Ascending aorta (tissue), 2 donors: ENCODE measurements at regions not wholly inside any gene's neighbourhood (a gene's known extent, or its start where the extent isn't known, plus 50 kb on each side); places are given as distances from the start of the nearest gene placed in this dataset.

Source experiments
- DNase-seq, 2 donors: peaks; one replicate each; pipeline ENCODE4 v3.0.0-alpha.2; 2019; ENCODE audit warnings: low spot score in 2 of 2
- H3K27ac ChIP-seq, 2 donors: fragments of 200-600 bp; sonication (generic); one replicate each; pipeline ENCODE4 v1.5.1; 2016 to 2017; ENCODE audit warnings: mild to moderate bottlenecking in 1 of 2
- H3K27me3 ChIP-seq: fragments of 200-600 bp; sonication (generic); one replicate; pipeline ENCODE4 v1.5.1; 2017
- H3K36me3 ChIP-seq, 2 donors: fragments of 200-600 bp; sonication (generic); one replicate each; pipeline ENCODE4 v1.5.1; 2016
- H3K4me1 ChIP-seq, 2 donors: fragments of 200-600 bp; sonication (generic); one replicate each; pipeline ENCODE4 v1.5.1; 2016 to 2017; ENCODE audit warnings: mild to moderate bottlenecking in 1 of 2
- H3K4me3 ChIP-seq, 2 donors: fragments of 200-600 bp; sonication (generic); one replicate each; pipeline ENCODE4 v1.5.1; 2016 to 2017; ENCODE audit warnings: mild to moderate bottlenecking in 1 of 2
- H3K9me3 ChIP-seq, 2 donors: fragments of 200-600 bp; sonication (generic); one replicate each; pipeline ENCODE4 v1.5.1; 2016
- intact Hi-C: fragments of 100-400 bp; cut with DNase I; formaldehyde crosslinking; loops from one replicate; pipeline ENCODE4 v1.15.1; 2023
- TF ChIP-seq, protein P1 (sequence below), 3 experiments: fragments of 200-600 bp in 2 of 3; fragments of 450-650 bp in 1 of 3; sonication (generic) in 2 of 3; IDR thresholded peaks; one replicate each; pipeline ENCODE4 v1.5.1; 2016 to 2019; ENCODE audit warnings: antibody characterized with exemption in 3 of 3, mild to moderate bottlenecking in 1 of 3, moderate library complexity in 1 of 3

DNA sequence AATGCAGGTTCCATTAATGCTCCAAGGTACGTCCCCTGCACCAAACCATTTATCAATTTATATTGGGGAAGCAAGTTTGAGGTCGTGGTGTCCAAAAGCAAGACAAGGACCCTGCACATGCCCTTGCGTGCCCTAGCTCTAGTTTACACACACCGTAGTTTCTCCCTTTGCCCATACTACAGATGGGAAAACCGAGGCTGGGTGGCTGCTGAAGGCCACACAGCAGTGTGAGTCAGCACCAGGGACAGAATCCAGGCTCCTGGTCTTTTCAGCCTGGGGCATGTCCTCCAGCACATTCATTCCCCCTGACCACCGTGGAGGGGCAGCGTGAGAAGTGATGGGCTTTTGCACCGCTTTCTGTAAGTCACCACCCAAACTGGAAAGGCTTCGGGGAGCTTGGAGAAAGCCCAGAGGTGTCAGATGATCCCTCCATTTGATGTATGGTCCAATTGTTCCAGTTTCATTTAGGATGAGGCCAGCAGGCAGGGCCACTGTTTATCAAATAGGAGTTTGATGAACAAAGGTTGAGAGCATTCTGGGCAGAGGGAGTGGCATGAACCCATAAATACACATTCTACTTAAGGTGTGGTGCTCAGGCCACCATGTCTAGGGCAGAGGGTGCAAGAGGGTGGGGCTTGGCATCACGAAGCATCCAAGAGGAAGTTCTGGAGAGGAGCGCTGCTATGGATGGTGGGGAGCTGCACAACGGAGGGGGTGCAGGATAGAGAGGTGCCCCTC is 274.1 kb downstream of the HAUS1 start:
- no peak overlapping the region for H3K4me3 ChIP-seq
- intact Hi-C loops, result no loop called here
- TF ChIP-seq, protein P1, sequence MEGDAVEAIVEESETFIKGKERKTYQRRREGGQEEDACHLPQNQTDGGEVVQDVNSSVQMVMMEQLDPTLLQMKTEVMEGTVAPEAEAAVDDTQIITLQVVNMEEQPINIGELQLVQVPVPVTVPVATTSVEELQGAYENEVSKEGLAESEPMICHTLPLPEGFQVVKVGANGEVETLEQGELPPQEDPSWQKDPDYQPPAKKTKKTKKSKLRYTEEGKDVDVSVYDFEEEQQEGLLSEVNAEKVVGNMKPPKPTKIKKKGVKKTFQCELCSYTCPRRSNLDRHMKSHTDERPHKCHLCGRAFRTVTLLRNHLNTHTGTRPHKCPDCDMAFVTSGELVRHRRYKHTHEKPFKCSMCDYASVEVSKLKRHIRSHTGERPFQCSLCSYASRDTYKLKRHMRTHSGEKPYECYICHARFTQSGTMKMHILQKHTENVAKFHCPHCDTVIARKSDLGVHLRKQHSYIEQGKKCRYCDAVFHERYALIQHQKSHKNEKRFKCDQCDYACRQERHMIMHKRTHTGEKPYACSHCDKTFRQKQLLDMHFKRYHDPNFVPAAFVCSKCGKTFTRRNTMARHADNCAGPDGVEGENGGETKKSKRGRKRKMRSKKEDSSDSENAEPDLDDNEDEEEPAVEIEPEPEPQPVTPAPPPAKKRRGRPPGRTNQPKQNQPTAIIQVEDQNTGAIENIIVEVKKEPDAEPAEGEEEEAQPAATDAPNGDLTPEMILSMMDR (IDR thresholded peaks at IDR 0.05), result no peak
- H3K4me1 ChIP-seq, result no peaks in the 10 kb centered on the region
- H3K27me3 ChIP-seq, result no peaks in the 10 kb centered on the region
- no peak for DNase-seq
- no peaks in the 10 kb centered on the region for H3K9me3 ChIP-seq
- no peaks in the 10 kb centered on the region for H3K36me3 ChIP-seq
- no peak overlapping the region for H3K27ac ChIP-seq

DNA sequence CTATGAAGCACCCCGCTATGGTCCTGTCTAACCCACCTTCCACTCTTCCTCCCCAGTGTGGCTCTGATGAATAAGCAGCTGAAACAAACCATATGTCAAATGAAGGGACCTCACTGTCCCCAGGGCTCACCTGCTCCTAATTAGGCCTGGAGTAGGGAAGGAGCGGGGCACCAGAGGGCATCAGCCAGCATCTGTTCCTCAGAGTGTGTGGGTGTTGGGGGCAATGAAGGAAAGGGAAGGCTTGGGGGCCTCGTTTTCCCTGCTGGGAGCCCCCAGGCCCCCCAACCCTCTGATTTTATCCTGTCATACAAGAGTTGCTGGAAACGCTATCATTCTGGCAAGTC is 274.7 kb downstream of the HAUS1 start:
- Histone ChIP-seq H3K27me3 (no peaks in the 10 kb centered on the region), H3K4me3 (no peak overlapping the region), H3K36me3 (no peaks in the 10 kb centered on the region), H3K27ac (no peak overlapping the region), H3K4me1 (no peaks in the 10 kb centered on the region), H3K9me3 (no peaks in the 10 kb centered on the region)
- TF ChIP-seq, protein P1 (IDR thresholded peaks at IDR 0.05), result no peak
- intact Hi-C loops, result no loop called here
- DNase-seq, result no peak

DNA sequence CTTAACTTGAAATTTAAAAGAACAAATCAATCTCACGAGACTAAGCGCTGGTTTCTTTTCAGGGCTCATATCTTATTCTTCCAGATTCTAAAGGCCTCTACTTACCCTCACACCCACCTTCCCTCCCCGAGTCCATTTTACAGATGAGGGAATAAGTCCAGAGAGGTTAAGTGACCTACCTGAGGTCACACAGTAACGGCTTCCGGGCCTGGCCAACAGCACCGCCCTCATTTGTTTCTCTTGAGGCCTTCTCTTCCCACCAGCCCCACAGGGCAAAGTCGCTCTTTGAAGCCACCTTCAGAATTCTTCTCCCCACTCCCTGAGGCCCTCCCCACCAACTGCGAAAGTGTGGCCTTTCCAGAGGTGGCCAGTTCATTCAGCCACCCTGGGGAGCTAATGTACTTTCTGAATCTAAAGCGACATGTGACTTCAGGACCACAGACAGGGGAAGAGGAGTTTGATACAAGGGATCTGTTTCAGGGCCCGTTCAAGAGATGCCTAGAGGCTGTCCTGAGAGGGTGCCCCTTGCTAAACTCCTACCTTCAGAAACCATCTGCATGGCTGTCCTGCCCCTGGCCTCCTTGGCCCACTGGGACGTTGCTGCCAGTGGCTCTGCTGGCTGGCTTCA is 275.3 kb downstream of the HAUS1 start:
- Histone ChIP-seq H3K27ac (no peak overlapping the region), H3K4me1 (no peaks in the 10 kb centered on the region), H3K4me3 (no peak overlapping the region), H3K9me3 (no peaks in the 10 kb centered on the region), H3K27me3 (no peaks in the 10 kb centered on the region), H3K36me3 (no peaks in the 10 kb centered on the region)
- TF ChIP-seq, protein P1 (IDR thresholded peaks at IDR 0.05), result no peak
- intact Hi-C loops, result no loop called here
- no peak for DNase-seq

DNA sequence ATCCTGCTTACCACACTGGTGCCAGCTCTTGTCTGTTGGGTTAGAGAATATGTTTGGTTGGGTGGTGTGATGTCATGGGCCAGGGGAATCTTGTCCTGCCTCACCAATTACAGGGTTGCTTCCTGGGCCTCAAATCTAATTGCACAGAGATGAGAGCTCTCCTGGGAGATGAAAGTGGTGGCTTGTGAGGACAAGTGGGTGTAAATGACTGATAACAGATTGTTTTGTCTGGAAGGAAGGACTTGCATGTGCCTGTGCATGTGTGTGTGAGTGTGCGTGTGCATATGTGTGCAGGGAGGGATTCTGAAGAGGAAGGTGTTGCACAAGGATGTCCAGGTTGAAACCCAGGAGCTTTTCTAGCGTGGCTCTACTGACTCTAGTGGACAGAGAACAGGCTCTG is 271.9 kb downstream of the LOXHD1 start:
- intact Hi-C loops, result no loop called here
- TF ChIP-seq, protein P1 (IDR thresholded peaks at IDR 0.05), result no peak
- H3K36me3 ChIP-seq, result no peaks in the 10 kb centered on the region

DNA sequence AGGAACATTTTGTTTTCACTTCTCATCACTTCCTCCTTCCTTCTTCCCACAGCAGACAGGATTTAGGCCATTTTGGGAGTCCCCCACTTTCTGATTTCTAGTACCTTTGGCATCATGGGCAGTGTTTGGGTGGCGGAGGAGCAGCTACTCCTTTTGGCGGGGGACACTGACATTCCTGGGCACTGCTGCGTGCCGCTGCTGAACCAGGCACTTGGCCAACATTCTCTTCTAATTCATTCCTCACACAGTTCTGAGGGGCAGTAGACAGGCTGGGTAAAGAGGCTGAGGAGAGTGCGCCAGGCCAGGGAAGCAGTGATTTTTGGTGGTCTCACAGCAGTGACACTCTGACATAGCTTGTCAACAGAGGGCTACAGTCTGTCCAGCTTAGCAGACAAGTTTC is 270.2 kb downstream of the LOXHD1 start:
- no peaks in the 10 kb centered on the region for H3K36me3 ChIP-seq
- TF ChIP-seq, protein P1 (IDR thresholded peaks at IDR 0.05), result no peak
- no peaks in the 10 kb centered on the region for H3K27me3 ChIP-seq
- H3K4me1 ChIP-seq, result peaks cover 0 to 14% of the 10 kb centered on the region in 2 donors
- intact Hi-C loops, result no loop called here
- peak overlapping the region; percentile 38 to 56 for H3K27ac ChIP-seq
- H3K9me3 ChIP-seq, result no peaks in the 10 kb centered on the region
- H3K4me3 ChIP-seq, result no peak overlapping the region
- DNase-seq, result peak in 1 of 2 donors; percentile 66

More for the DNA sequence above, 271.9 kb downstream of the LOXHD1 start:
- no peak overlapping the region for H3K4me3 ChIP-seq
- H3K4me1 ChIP-seq, result peaks cover 0 to 14% of the 10 kb centered on the region in 2 donors
- no peaks in the 10 kb centered on the region for H3K9me3 ChIP-seq
- no peak for DNase-seq
- no peak overlapping the region for H3K27ac ChIP-seq
- H3K27me3 ChIP-seq, result no peaks in the 10 kb centered on the region
